HT-29 (cell line): ENCODE measurements at regions not wholly inside any gene's neighbourhood (a gene's known extent, or its start where the extent isn't known, plus 50 kb on each side); places are given as distances from the start of the nearest gene placed in this dataset.

Source experiments
- DNase-seq: peaks from one replicate; pipeline ENCODE4 v3.0.0-alpha.2; 2015; ENCODE audit warnings: low spot score

DNA sequence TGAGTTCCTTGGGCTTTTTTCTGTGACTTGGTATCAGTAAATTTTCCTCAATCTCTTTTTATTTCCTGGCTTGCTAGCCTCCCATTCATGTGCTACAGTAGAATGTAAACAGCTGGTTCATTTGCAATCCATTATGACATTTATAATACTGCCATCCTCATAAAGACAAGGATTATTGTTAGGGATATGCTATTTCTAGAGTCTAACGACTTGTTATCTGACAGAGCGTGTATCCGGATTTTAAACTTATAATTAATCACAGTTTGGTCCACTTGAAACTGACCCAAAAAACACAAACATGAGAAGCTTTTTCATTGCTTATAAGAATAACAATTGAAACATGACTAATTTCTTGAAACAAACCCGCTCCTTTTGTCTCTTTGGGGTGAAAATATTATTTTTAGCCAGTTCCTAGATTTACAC, 585.8 kb downstream of the TLE4 start:
- no peak for DNase-seq

DNA sequence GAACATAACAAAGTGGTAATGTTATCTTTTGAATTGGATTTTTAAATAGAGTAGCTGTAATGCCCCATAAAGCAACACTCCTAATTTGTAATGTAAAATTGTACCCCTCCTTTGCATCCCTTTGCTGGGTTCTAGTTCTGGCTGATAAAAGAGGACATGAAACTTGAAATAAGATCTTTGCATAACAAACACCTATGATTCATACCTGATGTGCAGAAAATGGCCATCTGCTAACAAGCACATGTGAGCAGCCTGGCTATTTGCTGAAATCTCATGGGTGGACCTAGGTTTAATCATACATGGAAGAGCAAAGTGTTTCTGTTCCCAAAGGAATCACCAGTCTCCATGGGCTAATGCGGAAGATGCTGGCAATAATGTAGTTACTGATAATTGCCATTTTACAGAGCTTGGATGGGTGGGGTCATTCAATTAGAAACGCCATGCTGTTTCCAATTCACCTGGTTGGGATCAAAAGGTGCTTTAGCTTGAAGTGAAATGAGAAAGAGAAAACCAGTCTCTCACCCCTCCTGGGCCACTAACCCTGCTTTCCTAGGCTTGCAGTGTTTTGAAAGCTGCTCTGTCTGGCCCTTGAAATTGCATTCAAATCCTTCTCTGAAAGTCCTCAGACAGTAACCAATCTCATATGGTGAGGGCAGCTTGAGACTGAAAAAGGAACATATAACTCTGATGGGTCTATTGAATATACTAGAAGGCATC, 585.1 kb downstream of the TLE4 start:
- no peak for DNase-seq

- no peak for DNase-seq
These were observed 584.5 kb downstream of the TLE4 start for GRCh38 chr9:80156262-80156661.

DNA sequence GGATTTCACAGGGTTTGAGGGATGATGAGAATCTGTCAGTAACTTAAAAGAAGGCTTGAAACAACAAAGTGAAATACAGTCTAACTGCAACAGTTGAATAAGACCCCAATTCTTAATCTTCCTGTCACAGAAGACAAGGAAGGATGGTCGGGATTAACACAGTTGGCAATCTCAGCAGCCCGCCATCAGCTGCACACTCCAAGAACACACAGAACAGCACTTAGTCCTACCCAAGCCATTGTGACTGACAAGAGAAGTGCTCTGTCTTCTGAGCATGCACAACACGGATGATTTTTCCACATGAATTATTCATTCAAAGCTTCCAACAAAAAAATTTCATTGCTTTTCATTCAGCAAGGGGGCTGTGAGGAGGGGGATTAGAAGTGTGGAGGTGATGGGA, 576.1 kb downstream of the TLE4 start:
- DNase-seq = no peak

DNA sequence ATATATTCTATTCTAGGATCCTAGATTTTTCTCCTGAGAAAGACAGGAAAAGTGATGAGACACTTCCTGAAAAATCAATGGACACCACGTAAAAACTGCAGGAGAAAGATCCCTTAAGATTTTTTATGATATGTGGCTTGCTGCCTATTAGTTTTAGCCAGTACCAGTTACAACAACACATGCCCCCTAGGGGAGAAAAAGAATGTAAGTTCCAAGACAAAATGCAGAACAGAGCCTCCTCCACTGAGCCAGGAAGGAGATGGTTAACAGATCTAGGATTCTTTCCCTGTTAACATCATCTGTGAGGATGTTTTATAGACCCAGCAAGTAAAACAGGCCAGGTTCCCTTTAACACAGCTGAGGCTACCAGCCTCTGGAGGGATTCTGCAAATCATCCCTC, 574.7 kb downstream of the TLE4 start:
- DNase-seq = no peak

DNA sequence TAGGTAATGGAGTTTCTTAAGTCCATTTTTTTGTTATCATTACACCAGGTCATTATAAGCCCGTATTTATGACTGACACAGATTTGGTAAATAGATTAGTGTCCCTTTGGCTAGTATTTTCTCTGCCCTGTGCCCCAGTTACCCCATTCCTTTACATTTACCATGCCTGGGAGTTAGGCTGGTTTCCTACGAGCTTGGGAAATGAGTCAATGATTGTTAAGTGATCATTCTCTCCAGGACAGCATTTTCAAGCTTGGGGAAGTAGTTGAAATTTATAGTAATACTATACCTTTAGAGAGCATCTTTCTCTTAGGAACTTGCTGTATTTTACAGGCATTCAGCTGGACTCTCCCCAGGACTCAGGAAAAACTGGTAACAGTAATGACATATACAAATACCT, 573.1 kb downstream of the TLE4 start:
- no peak for DNase-seq

DNA sequence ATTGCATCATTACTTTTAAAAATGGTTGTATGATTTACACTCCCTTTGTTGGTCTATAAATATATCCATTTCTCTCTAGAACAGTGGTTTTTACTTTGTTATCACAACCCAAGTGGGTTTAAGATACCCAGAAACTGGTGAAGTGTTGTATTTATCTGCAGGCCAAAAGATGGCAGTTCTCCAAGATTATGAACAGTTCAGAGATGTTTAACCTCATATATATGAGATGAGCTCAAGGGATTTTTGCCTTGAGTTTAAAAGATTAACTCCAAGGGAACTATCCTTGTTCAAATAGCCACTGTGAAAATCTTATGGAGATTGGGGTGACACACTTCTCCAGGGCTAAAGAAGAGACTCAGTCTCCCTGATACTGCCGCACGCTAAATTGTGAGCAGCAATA, 572.6 kb downstream of the TLE4 start:
- DNase-seq = no peak

- DNase-seq = no peak
These were observed 572.1 kb downstream of the TLE4 start for GRCh38 chr9:80143899-80144298.

DNA sequence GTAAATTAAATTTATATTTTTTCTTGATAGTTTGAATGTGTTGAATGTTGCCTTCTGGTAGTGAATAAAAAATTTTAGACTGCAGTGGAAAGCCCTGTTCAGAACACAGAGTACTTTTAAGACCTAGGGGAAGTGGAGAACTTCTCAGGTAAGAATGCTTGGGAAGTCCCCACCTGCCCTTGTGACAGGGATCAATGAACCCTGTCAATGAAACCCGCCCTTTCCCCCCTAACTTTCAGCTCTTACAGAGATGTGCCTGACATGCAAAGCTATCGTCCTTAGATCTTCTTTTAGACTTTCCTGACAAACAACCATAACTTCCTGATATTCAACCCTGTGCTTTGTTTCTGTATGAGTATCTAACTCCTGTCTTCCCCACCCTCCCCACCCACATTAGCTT, 562.7 kb downstream of the TLE4 start:
- no peak for DNase-seq

DNA sequence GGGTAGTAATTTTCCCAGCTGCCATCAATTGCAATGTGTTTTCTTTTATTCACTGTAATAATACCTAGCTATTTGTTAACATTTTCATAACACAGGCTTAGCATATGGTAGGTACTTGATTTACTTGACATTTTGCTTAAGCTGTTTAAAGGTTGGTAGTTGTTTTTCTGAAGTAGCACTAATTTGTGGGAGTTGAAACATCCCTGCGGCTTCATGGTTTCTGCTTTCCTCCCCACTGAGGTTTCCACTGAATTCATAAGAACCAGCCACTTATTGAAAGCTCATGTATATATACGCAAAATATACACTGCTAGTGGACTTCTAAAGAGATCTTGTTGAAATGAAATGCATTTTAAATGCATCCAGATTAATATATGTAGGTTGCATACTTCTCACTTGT, 559.9 kb downstream of the TLE4 start:
- DNase-seq = no peak

GRCh38 chr9:80127920-80128319, 556.2 kb downstream of the TLE4 start:
- no peak for DNase-seq

DNA sequence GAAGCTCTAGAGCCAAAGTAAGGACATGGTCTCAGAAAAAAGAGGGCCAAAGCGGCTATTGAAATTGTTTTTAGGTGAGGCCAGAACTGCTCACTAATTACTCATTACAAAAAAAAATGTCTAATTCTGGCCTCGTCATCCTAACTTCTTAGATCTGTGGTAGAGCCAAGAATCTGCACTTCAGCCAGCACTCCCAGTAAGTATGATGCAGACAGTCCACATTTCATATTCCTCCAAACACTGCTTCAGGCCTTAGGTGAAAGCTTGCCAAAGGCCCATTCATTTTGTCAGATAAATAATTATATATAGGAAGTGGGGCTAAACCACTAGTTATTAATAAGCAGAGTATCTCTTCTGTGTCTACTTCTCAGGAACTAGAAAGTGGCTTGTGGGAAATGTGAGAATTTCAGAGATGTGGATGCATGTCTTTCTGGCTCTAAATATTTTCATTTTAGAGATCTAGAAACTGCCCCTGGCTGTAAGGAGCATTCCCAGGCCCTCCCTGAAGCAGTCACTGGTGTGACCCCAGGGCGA, 554.0 kb downstream of the TLE4 start:
- DNase-seq = no peak

GRCh38 chr9:80117031-80117430, 545.3 kb downstream of the TLE4 start:
- no peak for DNase-seq

GRCh38 chr9:80114241-80114640, 542.5 kb downstream of the TLE4 start:
- DNase-seq = no peak

- no peak for DNase-seq
These were observed 536.3 kb downstream of the TLE4 start for GRCh38 chr9:80107931-80108660.

DNA sequence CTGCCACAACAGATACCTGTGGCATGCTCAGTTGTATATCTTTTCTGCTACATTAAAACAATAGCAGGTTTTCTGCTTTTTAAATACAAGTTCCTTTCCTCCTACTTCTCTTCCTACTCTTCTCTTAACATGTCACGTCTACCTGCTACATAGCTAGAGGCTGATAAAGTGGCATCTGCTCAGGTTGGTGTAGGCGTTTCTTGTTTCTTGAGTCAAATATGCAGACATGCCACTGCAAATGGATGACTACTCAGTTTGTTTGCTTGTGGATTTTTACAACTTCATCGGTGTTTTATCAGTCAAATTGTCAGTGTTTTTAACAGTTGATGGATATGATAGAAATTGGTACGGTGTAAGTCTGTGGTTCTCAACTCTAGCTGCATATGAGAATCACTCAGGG, 525.7 kb downstream of the TLE4 start:
- no peak for DNase-seq

GRCh38 chr9:80094176-80094771, 522.5 kb downstream of the TLE4 start:
- no peak for DNase-seq

GRCh38 chr9:80093695-80094094, 521.9 kb downstream of the TLE4 start:
- DNase-seq = no peak

DNA sequence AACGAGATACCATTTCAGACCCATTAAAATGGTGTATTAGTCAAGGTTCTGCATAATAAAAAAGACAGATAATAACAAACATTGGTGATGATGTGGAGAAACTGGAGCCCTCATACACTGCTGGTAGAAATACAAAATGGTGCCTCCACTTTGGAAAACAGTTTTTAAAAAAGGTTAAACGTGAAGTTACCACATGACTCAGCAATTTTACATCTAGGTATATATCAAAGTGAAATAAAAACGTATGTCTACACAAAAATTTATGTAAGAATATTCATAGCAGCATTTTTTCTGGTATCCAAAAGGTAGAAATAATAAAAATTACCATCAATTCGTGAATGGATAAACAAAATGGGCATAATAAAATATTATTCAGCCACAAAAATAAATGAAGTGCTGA, 519.8 kb downstream of the TLE4 start:
- DNase-seq = no peak

DNA sequence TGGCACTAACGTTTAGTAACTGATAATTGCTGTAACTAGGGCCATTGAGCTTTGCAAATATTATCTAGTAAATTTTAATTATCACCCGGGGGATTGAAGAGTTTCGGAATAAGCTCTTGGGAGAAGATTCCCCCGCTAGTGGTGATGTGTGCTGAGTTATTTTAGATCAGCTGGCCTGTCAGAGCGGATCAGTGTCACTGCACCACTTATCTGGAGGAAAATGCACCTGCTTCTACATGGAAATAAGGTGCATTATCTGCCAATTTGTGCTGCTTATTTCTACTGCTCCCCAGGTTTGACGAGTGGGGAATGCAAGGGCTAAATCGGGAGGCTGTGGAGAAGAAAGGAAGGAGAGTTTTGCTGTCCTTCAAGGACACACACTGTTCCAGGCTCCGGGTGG, 518.6 kb downstream of the TLE4 start:
- no peak for DNase-seq

- DNase-seq = no peak
These were observed 515.1 kb downstream of the TLE4 start for GRCh38 chr9:80086822-80087345.

- no peak for DNase-seq
These were observed 514.6 kb downstream of the TLE4 start for GRCh38 chr9:80086386-80086785.

DNA sequence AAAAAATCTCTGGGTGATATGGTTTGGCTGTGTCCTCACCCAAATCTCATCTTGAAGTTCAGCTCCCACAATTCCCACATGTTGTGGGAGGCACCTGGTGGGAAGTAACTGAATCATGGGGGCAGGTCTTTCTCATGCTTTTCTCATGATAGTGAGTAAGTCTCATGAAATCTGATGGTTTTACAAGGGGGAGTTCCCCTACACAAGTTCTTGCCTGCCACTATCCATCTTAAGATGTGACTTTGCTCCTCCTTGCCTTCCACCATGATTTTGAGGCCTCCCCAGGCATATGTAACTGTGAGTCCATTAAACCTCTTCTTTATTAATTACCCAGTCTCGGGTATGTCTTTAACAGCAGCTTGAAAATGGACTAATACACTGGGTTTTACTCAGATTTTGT, 513.9 kb downstream of the TLE4 start:
- no peak for DNase-seq
